ENCODE measurements at regions not wholly inside any gene's neighbourhood (a gene's known extent, or its start where the extent isn't known, plus 50 kb on each side); places are given as distances from the start of the nearest gene placed in this dataset.

DNA sequence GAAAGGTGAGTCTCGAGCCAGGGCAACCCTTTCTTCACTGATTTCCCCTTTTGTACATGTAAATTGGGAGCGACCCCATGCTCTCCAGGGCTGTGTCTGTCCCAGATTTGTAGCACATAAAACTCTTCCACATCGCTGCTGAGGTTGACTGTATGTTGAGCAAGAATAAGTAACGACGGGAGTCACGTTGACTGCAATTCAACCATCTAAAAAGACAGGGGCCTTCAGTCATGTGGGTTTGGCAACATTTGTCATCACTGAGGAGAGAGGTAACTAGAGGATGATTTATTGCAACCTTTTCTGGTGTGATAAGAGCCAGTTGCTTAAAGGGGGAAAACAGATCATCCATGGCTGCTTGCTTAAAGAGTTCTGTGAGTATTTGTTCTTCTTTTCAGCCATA is 159.4 kb upstream of the SULF2 start:
- TF ChIP-seq, protein P1, sequence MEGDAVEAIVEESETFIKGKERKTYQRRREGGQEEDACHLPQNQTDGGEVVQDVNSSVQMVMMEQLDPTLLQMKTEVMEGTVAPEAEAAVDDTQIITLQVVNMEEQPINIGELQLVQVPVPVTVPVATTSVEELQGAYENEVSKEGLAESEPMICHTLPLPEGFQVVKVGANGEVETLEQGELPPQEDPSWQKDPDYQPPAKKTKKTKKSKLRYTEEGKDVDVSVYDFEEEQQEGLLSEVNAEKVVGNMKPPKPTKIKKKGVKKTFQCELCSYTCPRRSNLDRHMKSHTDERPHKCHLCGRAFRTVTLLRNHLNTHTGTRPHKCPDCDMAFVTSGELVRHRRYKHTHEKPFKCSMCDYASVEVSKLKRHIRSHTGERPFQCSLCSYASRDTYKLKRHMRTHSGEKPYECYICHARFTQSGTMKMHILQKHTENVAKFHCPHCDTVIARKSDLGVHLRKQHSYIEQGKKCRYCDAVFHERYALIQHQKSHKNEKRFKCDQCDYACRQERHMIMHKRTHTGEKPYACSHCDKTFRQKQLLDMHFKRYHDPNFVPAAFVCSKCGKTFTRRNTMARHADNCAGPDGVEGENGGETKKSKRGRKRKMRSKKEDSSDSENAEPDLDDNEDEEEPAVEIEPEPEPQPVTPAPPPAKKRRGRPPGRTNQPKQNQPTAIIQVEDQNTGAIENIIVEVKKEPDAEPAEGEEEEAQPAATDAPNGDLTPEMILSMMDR (IDR thresholded peaks at IDR 0.05) = no peak
- no peak for TF ChIP-seq POLR2A (IDR thresholded peaks at IDR 0.05)
- intact Hi-C loops (cut with DNase I) = no loop called here
- DNase-seq = no peak
- 80% methylated on average over 6 of the region's 6 CpGs for WGBS (ENCODE audit: insufficient coverage, low coverage, low lambda C conversion rate, missing lambda C conversion rate)
- ATAC-seq = no peak
- H3K4me3 ChIP-seq = no peak overlapping the region
- H3K27ac ChIP-seq = no peak overlapping the region
- no peaks in the 10 kb centered on the region for H3K9me3 ChIP-seq
- no peaks in the 10 kb centered on the region for H3K4me1 ChIP-seq
- H3K27me3 ChIP-seq = no peaks in the 10 kb centered on the region
- no peaks in the 10 kb centered on the region for H3K36me3 ChIP-seq

DNA sequence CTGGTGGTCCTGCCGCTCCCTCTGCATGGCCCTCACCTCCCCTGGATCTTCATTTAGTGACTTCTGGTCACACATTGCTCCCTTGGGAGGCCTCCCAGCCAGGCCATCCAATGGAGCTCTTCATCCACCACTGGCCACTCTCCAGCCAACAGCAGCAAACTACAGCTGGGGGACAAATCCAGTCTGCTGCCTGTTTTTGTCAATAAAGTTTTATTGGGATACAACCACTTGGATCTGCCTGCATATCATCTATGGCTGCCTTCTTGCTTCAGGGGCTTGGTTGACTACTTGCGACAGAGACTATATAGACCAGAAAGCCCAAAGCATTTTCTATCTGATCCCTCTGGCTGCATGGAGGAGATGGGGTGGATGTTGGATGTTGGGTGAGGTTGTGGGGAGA is 156.6 kb upstream of the SULF2 start:
- TF ChIP-seq POLR2A (IDR thresholded peaks at IDR 0.05) = no peak
- TF ChIP-seq, protein P1 (IDR thresholded peaks at IDR 0.05) = no peak
- intact Hi-C loops (cut with DNase I) = no loop called here
- DNase-seq = no peak
- no peak for ATAC-seq
- 97% methylated on average over 2 of the region's 2 CpGs for WGBS (ENCODE audit: insufficient coverage, low coverage, low lambda C conversion rate, missing lambda C conversion rate)
- Histone ChIP-seq H3K9me3 (no peaks in the 10 kb centered on the region), H3K36me3 (no peaks in the 10 kb centered on the region), H3K4me3 (no peak overlapping the region), H3K27ac (no peak overlapping the region), H3K27me3 (no peaks in the 10 kb centered on the region), H3K4me1 (no peaks in the 10 kb centered on the region)

DNA sequence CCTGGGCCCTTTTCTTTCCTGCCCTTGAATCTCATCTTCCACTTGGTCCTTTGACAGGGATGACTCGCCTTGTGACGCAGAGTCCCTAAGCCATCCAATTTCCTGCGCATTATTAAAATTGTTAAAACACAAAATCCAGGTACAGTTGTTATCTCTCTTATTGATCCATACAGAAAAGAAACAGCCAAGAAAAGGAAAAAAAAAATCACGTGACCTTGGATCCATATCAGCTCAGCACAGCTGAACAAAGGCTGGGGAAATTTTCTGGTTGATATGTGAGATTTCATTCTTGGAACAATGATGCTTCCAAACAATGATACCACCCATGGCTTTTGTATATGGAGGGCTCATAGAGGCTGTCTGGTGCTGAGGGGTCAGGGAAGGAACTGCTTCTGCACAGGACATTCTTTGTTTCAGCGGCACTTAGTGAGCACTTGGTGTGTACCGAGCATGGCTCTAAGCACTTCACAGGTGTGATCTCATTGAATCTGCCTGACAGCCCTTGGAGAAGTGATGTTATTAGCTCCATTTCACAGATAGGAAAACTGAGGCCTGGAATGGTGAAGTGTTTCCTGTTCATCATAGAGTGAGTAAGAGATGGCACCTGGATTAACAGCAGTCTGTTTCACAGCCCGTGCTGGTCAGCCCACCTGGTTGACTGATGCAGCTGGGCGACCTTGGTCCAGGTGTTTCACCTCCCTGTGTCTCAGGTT is 155.0 kb upstream of the SULF2 start:
- DNase-seq (no peak), ATAC-seq (no peak)
- intact Hi-C loops (cut with DNase I) = no loop called here
- Histone ChIP-seq H3K27me3 (no peaks in the 10 kb centered on the region), H3K4me1 (no peaks in the 10 kb centered on the region), H3K4me3 (no peak overlapping the region), H3K36me3 (no peaks in the 10 kb centered on the region), H3K9me3 (no peaks in the 10 kb centered on the region), H3K27ac (no peak overlapping the region)
- WGBS (ENCODE audit: insufficient coverage, low coverage, low lambda C conversion rate, missing lambda C conversion rate) = 80% methylated on average over 8 of the region's 8 CpGs
- TF ChIP-seq POLR2A (IDR thresholded peaks at IDR 0.05) = no peak
- TF ChIP-seq, protein P1 (IDR thresholded peaks at IDR 0.05) = no peak

DNA sequence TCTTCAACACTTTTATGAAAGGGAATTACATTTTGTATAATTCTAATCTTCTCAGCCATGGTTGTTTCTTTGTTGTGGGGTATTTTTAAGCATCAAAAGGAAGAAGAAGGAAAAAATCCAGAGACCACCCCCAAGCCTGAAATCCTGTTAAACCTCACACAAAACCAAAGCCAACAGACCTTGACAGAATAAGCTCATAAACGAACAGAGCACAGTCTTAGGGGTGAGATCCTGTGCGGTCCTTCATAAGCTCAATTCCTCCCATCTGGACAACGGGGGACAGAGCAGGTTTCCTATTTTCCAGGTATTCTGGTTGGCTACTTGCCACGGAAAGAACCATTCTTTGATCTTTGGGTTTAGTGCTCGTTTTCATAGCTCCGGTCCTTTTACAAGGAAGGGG is 151.3 kb upstream of the SULF2 start:
- DNase-seq = no peak
- Histone ChIP-seq H3K27me3 (no peaks in the 10 kb centered on the region), H3K9me3 (no peaks in the 10 kb centered on the region), H3K36me3 (no peaks in the 10 kb centered on the region), H3K4me3 (no peak overlapping the region), H3K27ac (no peak overlapping the region), H3K4me1 (no peaks in the 10 kb centered on the region)
- TF ChIP-seq POLR2A (IDR thresholded peaks at IDR 0.05) = no peak
- TF ChIP-seq, protein P1 (IDR thresholded peaks at IDR 0.05) = no peak
- no peak for ATAC-seq
- 49% methylated on average over 5 of the region's 6 CpGs for WGBS (ENCODE audit: insufficient coverage, low coverage, low lambda C conversion rate, missing lambda C conversion rate)
- intact Hi-C loops (cut with DNase I) = no loop called here

Measured in right lobe of liver (tissue), 6 donors.